ENCODE measurements at regions not wholly inside any gene's neighbourhood (a gene's known extent, or its start where the extent isn't known, plus 50 kb on each side); places are given as distances from the start of the nearest gene placed in this dataset.

DNA sequence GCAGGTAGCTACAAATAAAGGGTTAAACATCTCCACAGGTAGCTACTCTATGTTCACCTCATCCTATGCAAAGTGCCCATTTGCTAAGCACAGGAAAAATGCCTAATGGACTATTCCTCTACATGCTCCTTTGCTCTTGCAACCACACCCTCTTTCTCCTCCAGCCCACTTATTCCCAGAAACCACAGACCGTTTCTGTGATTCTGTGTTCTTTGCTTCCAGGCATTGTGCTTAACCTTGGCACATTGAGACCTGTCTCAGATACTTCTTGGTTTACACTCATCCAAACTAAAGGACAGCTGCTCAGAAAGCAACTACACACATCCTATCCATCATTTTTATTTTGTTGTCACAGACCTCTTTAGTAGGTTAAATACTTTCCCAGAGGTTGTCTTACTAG, 785.0 kb upstream of the MIR17HG start:
- TF ChIP-seq, protein P1, sequence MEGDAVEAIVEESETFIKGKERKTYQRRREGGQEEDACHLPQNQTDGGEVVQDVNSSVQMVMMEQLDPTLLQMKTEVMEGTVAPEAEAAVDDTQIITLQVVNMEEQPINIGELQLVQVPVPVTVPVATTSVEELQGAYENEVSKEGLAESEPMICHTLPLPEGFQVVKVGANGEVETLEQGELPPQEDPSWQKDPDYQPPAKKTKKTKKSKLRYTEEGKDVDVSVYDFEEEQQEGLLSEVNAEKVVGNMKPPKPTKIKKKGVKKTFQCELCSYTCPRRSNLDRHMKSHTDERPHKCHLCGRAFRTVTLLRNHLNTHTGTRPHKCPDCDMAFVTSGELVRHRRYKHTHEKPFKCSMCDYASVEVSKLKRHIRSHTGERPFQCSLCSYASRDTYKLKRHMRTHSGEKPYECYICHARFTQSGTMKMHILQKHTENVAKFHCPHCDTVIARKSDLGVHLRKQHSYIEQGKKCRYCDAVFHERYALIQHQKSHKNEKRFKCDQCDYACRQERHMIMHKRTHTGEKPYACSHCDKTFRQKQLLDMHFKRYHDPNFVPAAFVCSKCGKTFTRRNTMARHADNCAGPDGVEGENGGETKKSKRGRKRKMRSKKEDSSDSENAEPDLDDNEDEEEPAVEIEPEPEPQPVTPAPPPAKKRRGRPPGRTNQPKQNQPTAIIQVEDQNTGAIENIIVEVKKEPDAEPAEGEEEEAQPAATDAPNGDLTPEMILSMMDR (conservative IDR thresholded peaks at IDR 0.05; ENCODE audit: low read depth, low read length): no peak
- TF ChIP-seq EZH2 (IDR thresholded peaks at IDR 0.05; ENCODE audit: low read length, unreplicated experiment): no peak
